HG03571 (cell line): ENCODE measurements at regions not wholly inside any gene's neighbourhood (a gene's known extent, or its start where the extent isn't known, plus 50 kb on each side); places are given as distances from the start of the nearest gene placed in this dataset.

Experiments used
- ATAC-seq: cut with Tn5 transposase; IDR thresholded peaks from one replicate; pipeline ENCODE4 v1.9.1; 2021; ENCODE audit not compliant: unreplicated experiment

DNA sequence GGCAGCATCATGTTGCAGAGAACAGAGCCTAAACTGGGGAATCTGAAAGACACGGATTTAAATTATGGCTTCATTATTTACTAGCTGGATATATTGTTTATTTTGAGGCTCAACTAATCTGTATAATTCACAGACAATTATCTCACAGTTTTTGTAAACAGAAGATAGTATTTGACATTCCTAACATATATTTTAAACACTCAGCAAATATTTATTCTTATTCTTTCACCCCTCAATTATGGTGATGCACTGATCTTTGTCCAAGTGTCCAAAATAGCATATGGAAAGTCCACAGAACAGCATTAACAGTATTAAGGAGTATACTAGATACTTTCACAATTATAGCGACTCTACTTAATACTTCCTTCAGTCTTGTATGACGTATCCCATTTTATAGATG lies 257.0 kb downstream of the ADGRG6 start:
- no peak for ATAC-seq

DNA sequence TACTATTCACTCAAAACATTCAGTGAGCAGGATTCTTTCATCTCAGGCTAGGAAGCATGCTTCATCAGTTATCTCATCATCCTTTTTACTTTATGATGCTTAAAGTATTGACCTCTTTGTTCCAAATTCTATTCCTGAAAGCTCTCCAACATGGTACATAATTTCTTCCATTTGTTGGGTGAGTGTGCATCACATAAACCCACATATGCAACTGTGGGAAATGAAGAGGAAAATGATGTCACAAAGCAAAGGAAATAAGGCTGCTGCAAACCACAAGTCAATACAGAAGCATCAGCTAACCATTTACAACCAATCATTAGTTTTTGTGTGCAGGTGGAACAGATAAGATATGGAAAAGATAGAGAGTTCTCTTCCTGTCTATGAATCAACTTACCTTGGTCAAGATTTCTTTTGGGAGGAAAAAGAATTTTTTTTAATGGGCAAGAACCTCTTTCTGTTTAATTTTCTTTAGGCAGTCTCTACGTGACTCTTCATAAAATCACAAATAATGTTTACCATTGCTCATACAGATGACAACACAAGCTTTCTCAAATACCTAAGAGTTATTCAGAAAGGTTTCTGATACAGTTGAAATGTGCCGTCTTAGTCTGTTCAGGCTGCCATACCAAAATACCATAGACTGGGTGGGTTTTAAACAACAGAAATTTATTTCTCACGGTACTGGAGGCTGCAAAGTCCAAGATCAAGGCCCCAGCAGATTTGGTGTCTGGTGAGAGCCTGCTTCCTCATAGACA lies 259.9 kb downstream of the ADGRG6 start:
- no peak for ATAC-seq

- no peak for ATAC-seq
These were observed 261.1 kb downstream of the ADGRG6 start for GRCh38 chr6:142562865-142563264.

DNA sequence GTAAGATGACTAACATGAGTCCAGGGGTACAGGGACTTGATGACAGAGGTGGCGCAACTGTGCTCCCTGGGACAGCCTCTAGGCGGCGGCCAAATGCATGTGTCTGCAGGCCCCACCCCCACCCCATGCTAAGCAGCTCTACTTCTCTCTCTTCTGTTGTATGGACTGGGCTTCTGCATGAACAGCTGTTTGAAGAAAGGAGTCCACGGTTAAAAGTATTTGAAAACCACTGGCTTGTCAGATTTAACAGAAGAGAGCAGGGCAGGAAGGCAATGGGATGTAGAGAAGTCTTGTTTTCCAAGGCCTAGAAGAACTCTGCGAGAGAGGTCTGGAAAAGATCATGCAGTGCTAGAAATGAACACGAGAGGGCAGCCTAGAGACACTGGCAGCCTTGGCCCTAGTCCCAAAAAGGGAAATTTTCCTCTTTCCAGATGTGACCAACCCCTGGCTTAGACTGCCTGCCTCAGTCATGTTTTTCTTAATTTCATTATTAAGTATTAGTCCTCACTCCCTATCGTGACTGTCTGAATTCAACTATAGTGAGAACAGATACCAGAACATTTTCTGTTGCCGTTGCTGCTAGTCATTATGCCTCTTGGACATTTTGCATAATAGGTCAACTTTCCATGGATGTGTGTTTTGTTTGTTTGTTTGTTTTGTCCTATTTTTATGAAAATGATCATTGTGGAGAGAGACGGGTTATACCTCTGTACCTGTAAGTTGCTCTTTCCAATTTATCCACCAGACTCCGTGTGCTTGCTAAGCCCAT lies 265.0 kb downstream of the ADGRG6 start:
- peak; percentile 64 for ATAC-seq

DNA sequence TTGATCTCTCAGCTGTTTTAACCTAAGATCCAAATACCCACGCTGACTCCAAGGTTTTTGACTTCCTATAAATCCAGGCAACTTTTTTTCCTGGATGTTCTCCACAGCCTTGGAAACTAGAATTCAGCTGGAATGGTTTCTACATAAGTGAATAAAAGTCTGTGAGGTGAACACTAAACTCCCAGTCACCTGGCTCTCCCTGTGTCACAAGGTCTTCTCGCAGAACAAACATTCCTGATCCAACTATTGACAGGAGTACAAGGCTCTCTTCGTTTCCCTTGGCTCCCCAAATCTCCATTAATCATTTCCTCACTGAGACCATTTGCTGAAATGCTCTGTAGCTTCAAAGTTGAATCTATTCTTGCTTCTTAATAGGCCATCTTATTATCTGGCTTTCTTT lies 265.7 kb downstream of the ADGRG6 start:
- ATAC-seq: no peak

GRCh38 chr6:142568857-142569597 lies 267.2 kb downstream of the ADGRG6 start:
- no peak for ATAC-seq

GRCh38 chr6:142569676-142570075 lies 267.9 kb downstream of the ADGRG6 start:
- no peak for ATAC-seq

DNA sequence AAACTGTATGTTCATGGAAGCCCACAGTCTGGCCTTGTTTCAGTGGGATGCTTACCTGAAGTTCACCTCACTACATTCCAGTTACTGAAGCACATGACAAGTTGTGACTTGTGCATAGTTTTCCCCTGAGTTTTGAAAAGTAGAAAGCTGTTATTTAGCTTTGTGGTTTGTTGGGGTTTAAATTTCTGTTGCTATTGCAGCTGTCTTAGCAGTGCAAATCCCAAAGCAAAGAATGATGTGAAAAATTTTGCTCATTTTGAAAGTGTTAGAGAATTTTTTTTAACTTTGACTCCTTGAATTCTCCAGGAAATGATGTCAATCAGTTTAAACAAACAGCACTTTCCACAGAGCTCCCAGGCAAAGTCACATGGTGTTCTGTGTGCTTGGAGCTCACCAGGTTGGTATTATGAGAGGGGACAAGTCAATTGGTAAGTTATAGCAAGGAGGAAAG lies 268.4 kb downstream of the ADGRG6 start:
- no peak for ATAC-seq

DNA sequence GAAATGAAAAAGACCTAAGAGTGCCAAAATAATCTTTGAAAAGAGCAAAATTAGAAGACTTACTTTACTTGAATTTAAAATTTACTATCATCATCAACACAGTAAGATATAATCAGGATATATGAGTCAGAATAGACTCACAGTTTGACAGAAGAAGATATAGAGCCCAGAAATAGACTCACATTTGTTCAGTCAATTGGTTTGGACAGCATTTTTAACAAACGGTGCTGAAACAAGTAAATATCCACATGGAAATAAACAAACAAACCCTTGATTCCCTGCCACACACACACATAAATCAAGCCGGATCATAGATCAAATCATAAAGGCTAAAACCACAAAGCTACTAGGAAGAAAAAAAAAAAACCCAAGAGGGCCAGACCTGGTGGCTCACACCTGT lies 291.1 kb downstream of the ADGRG6 start:
- no peak for ATAC-seq

DNA sequence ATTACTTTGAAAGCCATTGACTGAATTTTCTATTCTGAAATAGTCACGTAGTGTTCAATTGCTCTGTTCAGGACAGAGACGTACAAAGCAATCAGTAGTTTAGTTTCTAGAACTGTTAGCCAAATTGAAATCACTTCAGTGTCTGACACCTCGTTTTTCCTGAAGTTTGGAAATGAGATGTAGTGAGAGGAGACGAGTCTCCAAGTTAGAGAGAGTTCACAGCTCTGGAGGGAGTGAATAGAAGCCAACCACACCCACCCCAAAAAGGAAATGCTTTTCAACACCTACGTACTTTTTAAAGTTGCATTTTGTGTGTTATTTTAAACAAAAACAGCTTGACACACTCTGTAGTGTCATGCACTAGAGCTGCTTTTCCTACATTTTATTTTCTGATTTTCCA lies 296.0 kb downstream of the ADGRG6 start:
- ATAC-seq: no peak

DNA sequence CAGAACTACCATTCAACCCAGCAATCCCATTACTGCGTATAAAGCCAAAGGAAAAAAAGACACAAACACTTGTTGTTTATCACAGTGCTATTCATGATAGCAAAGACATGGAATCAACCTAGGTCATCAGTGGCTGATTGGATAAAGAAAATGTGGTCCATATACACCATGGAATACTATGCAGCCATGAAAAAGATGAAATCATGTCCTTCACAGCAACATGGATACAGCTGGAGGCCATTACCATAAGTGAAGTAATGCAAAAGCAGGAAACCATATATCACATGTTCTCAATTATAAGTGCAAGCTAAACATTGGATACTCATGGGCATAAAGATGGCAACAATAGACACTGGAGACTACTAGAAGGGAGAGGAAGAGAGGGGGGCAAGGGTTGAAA lies 299.6 kb downstream of the ADGRG6 start:
- ATAC-seq: no peak

- no peak for ATAC-seq
These were observed 301.2 kb downstream of the ADGRG6 start for GRCh38 chr6:142602972-142603371.

DNA sequence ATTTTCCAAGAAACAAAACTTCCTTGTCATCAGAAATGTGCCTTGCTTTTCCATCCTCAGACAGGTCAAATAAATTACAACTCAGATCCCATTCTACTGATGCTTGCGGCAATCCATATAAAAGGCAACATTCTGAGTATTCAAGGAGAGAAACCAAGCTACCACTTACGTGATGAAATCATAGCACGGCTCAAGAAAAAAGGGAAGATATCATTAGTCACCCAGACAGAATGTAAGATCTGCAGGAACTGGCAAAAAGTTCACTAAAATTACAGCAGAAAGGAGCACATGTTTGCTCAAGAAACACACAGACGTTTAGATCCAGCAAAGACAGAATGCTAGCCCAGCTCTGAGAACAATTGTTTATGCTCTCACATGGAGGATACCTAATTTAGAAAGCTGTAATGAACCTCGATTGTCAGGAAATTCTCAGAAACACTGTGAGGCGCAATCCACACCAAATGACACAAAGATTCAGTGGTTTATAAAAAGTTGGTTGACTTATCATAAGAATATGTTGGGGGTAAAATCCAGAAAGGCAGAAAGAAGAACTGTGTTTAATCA lies 304.2 kb downstream of the ADGRG6 start:
- ATAC-seq: no peak

GRCh38 chr6:142612956-142613355 lies 311.1 kb downstream of the ADGRG6 start:
- ATAC-seq: no peak

GRCh38 chr6:142613981-142614380 lies 312.2 kb downstream of the ADGRG6 start:
- ATAC-seq: no peak

GRCh38 chr6:142617158-142617557 lies 315.4 kb downstream of the ADGRG6 start:
- ATAC-seq: no peak

DNA sequence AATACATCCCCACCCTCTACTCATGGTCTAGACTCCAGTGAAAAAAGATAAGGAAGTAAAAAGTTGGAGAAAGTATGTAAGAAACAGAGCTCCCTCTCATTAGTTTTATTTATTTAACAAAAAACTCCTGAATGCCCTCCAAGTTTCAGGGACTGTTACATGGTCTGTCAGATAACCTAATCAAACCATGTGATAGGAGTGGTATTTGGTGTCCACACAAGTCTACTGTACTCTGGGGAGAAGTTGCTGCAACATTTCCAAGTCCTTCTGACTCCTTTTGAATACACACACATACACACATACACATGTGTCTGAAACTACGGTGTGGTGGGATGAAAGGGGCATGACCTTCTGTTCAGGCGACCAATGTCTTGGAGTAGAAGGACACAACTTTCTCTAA lies 320.0 kb downstream of the ADGRG6 start:
- no peak for ATAC-seq

GRCh38 chr6:142624978-142625715 lies 319.8 kb downstream of the HIVEP2 start:
- no peak for ATAC-seq

- no peak for ATAC-seq
These were observed 317.5 kb downstream of the HIVEP2 start for GRCh38 chr6:142627474-142627873.

DNA sequence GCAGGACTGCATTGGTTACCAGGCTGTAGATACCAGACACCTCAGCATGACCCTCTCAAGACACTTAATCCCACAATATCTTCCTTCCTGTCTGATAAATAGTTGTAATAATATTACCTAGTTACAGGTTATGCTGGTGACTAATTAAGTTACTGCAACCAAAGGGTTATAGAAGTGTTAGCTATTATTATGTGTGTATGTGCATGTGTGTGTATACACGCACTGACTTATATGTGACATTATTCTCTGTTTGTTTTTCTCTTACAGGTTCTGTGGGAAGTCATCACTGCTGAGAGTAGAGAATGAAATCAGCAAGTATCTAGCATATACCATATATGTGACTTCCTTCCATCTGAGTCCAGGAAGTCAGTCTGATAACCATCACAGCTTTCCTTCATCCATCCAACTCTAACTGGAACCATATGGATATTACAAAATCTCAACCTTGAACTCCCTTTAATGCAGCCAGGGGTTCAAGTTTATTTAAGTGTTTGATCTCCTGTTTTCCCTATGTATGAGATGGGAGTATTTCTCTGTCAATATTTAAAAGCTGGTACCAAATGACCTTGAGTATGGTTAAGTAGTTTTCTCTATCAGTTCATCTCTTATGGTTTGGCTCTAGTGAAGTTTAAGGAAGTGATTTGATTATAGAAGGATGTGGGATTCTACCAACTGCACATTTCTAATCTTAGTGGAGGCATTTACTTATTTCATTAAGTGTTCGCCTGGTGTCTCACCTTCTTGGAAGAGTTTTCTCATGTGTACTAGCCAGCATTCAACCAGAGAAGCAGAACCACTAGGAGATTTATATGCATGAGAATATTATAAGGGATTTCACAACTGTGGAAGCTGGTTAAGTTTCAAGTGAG lies 313.2 kb downstream of the HIVEP2 start:
- ATAC-seq: no peak
